Tibial nerve (tissue), 4 donors: ENCODE measurements at regions not wholly inside any gene's neighbourhood (a gene's known extent, or its start where the extent isn't known, plus 50 kb on each side); places are given as distances from the start of the nearest gene placed in this dataset.

Experiments used
- DNase-seq, 2 donors: peaks; one replicate each; pipeline ENCODE4 v3.0.0-alpha.2; 2019; ENCODE audit warnings: low spot score in 2 of 2
- H3K27ac ChIP-seq, 4 donors: fragments of 200-600 bp; sonication (generic) in 3 of 4; one replicate each; pipeline ENCODE4 v1.5.1; 2017 to 2019; ENCODE audit warnings: mild to moderate bottlenecking in 1 of 4
- H3K27me3 ChIP-seq, 2 donors: fragments of 200-600 bp; sonication (generic) in 1 of 2; one replicate each; pipeline versions ENCODE4 v1.5.1 to v1.6.0; 2017 to 2019
- H3K36me3 ChIP-seq, 3 donors: fragments of 200-600 bp; sonication (generic); one replicate each; pipeline ENCODE4 v1.5.1; 2018 to 2019
- H3K4me1 ChIP-seq, 4 donors: fragments of 200-600 bp; sonication (generic) in 3 of 4; one replicate each; pipeline ENCODE4 v1.5.1; 2017 to 2019
- H3K4me3 ChIP-seq, 4 donors: fragments of 200-600 bp; sonication (generic) in 3 of 4; one replicate each; pipeline ENCODE4 v1.5.1; 2017 to 2019; ENCODE audit warnings: mild to moderate bottlenecking in 1 of 4, moderate library complexity in 1 of 4
- H3K9me3 ChIP-seq, 4 donors: fragments of 200-600 bp; sonication (generic) in 3 of 4; one replicate each; pipeline ENCODE4 v1.5.1; 2017 to 2019
- EP300 ChIP-seq, 2 donors: sonication (generic); formaldehyde crosslinking; IDR thresholded peaks; one replicate each; pipeline ENCODE4 v1.6.1; 2017; ENCODE audit warnings: antibody characterized with exemption in 2 of 2, mild to moderate bottlenecking in 1 of 2
- POLR2A ChIP-seq, 2 donors: fragments of 450-650 bp; IDR thresholded peaks; one replicate each; pipeline ENCODE4 v1.6.1; 2017; ENCODE audit warnings: antibody characterized with exemption in 2 of 2, mild to moderate bottlenecking in 2 of 2, moderate library complexity in 2 of 2
- WGBS, 2 donors: methylation state at CpG; one replicate each; pipeline ENCODE4 v1.1.5; 2018; 5-methylcytosine and 5-hydroxymethylcytosine counted together
- TF ChIP-seq, protein P1 (sequence below), 5 experiments: fragments of 200-600 bp in 3 of 5; fragments of 450-650 bp in 2 of 5; sonication (generic) in 3 of 5; IDR thresholded peaks; one replicate each; pipeline ENCODE4 v1.5.1; 2016 to 2019; ENCODE audit warnings: antibody characterized with exemption in 5 of 5, mild to moderate bottlenecking in 3 of 5, moderate library complexity in 2 of 5

DNA sequence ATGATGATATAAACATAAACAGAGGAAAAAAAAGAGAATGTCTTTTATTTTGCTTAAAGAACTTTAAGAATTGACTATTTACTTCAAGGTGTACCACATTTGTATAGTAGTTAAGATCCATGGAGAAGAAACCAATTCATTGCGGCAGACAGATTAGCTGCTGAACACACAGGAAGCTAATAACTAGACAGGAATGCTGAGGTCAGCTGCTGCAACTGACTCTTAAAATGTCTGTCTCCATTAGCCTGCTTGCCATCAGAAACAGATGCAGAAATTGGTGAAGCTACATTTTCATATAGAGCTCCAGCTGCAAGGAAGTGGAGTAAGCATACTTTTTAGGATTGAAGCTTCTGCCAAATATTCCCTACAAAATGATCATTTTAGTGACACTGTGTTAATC is 939.5 kb downstream of the EPHA7 start:
- TF ChIP-seq POLR2A (IDR thresholded peaks at IDR 0.05) (no peak), EP300 (IDR thresholded peaks at IDR 0.05) (no peak)
- TF ChIP-seq, protein P1, sequence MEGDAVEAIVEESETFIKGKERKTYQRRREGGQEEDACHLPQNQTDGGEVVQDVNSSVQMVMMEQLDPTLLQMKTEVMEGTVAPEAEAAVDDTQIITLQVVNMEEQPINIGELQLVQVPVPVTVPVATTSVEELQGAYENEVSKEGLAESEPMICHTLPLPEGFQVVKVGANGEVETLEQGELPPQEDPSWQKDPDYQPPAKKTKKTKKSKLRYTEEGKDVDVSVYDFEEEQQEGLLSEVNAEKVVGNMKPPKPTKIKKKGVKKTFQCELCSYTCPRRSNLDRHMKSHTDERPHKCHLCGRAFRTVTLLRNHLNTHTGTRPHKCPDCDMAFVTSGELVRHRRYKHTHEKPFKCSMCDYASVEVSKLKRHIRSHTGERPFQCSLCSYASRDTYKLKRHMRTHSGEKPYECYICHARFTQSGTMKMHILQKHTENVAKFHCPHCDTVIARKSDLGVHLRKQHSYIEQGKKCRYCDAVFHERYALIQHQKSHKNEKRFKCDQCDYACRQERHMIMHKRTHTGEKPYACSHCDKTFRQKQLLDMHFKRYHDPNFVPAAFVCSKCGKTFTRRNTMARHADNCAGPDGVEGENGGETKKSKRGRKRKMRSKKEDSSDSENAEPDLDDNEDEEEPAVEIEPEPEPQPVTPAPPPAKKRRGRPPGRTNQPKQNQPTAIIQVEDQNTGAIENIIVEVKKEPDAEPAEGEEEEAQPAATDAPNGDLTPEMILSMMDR (IDR thresholded peaks at IDR 0.05) = no peak

DNA sequence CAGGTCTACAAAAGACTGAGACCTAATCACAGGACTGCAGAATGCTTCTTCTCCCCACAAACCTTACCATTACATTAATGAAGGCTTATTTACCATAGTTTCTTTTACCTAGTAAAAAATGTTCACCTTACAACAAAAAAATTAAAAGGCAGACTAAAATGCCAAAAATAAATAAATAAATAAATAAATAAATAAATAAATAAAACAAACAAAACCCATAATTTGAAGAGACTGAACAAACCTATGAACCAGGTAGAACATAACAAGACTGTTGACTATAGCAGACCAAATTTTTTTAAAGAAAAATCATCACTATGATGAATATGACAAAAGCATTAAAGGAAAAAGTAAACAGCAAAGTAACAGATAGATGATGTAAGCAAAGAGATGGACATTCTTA is 946.3 kb downstream of the EPHA7 start:
- H3K4me3 ChIP-seq = no peak overlapping the region
- DNase-seq = no peak
- no peak overlapping the region for H3K27ac ChIP-seq
- no peaks in the 10 kb centered on the region for H3K9me3 ChIP-seq
- TF ChIP-seq POLR2A (IDR thresholded peaks at IDR 0.05) = no peak
- no peak for TF ChIP-seq EP300 (IDR thresholded peaks at IDR 0.05)
- TF ChIP-seq, protein P1 (IDR thresholded peaks at IDR 0.05) = no peak
- H3K36me3 ChIP-seq = no peaks in the 10 kb centered on the region
- no peaks in the 10 kb centered on the region for H3K27me3 ChIP-seq
- no peaks in the 10 kb centered on the region for H3K4me1 ChIP-seq

More for the DNA sequence above, 939.5 kb downstream of the EPHA7 start:
- Histone ChIP-seq H3K4me3 (no peak overlapping the region), H3K4me1 (no peaks in the 10 kb centered on the region), H3K27me3 (no peaks in the 10 kb centered on the region), H3K36me3 (no peaks in the 10 kb centered on the region), H3K27ac (no peak overlapping the region), H3K9me3 (peaks cover 0 to 4% (median 0%) of the 10 kb centered on the region in 4 donors)
- DNase-seq = no peak
- WGBS, 2 donors = 20 to 31% methylated on average over 1 of the region's 1 CpG

DNA sequence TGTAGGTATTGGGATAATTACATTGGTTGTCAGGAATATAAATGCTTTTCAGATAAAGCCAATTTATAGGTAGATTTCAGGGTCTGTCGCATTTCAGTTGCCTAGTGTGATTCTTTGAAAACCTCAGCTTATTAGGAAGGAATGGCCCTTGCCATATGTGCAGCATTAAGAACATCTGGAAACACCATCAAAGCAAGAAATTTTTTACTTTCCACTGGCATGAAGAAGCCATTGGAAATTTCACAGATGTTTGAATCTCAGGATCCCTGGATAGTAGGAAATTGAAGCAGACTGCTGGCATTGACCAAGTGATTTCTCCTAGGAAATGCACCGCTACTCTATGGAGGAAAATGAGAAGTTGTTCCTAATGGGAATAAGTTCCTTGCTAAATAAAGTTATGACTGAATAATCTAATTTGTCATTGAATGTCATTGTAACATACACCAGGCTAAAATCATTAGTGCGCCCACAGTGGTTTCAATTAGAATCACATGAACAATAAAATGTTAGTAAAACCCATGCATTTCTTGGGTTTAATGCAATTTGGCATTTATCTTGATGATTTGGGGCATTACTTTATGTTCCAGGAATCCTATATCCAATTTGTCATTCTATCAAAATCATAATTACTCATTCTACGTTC is 950.1 kb downstream of the EPHA7 start:
- DNase-seq = no peak
- no peaks in the 10 kb centered on the region for H3K27me3 ChIP-seq
- H3K4me1 ChIP-seq = no peaks in the 10 kb centered on the region
- peaks cover 0 to 19% (median 0%) of the 10 kb centered on the region in 4 donors for H3K9me3 ChIP-seq
- no peak overlapping the region for H3K27ac ChIP-seq
- no peaks in the 10 kb centered on the region for H3K36me3 ChIP-seq
- 80% methylated on average over 4 of the region's 4 CpGs for WGBS, 2 donors
- TF ChIP-seq, protein P1 (IDR thresholded peaks at IDR 0.05) = no peak
- no peak for TF ChIP-seq POLR2A (IDR thresholded peaks at IDR 0.05)
- no peak for TF ChIP-seq EP300 (IDR thresholded peaks at IDR 0.05)
- no peak overlapping the region for H3K4me3 ChIP-seq

DNA sequence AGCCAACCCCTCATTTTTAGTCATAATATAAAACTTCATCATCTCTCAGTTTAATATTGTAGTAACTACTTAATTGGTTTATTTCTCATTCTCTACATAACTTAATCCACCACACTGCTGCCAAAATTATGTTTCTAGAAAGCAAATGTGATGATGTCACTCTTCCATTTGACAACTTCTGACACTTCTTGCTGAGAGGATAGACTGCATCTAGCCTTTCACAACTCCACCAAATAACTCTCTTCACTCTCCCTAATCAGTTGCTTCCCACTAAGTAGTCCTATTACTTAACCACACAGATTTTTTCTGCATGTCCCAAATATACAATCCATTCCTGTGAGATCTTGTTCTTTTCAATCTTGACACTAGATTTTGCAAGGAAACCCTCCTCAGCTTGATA is 951.3 kb downstream of the EPHA7 start:
- TF ChIP-seq POLR2A (IDR thresholded peaks at IDR 0.05) (no peak), EP300 (IDR thresholded peaks at IDR 0.05) (no peak)
- TF ChIP-seq, protein P1 (IDR thresholded peaks at IDR 0.05) = no peak
- Histone ChIP-seq H3K27me3 (no peaks in the 10 kb centered on the region), H3K36me3 (no peaks in the 10 kb centered on the region), H3K4me1 (no peaks in the 10 kb centered on the region), H3K4me3 (no peak overlapping the region), H3K9me3 (peaks cover 0 to 19% (median 0%) of the 10 kb centered on the region in 4 donors), H3K27ac (no peak overlapping the region)
- no peak for DNase-seq

DNA sequence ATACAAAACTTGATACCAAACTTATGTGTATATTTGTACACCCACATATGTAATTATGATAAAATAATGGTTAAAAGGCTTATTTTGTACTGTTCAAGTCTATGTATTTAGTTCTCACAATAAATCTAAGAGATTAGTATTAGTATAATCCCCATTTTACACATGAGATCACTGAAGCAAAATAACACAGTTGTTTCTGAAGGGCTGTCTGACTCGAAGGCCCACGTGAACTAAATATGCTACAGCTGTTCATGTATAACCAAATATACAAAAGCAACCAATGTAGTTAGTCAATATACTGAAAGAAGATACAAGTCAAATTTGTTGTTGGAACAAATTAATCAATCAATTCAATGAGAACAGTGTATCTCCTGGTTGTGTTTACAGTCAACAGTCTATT is 959.2 kb downstream of the EPHA7 start:
- TF ChIP-seq POLR2A (IDR thresholded peaks at IDR 0.05) = no peak
- Histone ChIP-seq H3K27ac (no peak overlapping the region), H3K9me3 (peaks cover 0 to 4% (median 0%) of the 10 kb centered on the region in 4 donors), H3K27me3 (no peaks in the 10 kb centered on the region), H3K4me1 (no peaks in the 10 kb centered on the region), H3K36me3 (no peaks in the 10 kb centered on the region), H3K4me3 (no peak overlapping the region)
- DNase-seq = no peak
- 79 to 82% methylated on average over 2 of the region's 2 CpGs for WGBS, 2 donors

DNA sequence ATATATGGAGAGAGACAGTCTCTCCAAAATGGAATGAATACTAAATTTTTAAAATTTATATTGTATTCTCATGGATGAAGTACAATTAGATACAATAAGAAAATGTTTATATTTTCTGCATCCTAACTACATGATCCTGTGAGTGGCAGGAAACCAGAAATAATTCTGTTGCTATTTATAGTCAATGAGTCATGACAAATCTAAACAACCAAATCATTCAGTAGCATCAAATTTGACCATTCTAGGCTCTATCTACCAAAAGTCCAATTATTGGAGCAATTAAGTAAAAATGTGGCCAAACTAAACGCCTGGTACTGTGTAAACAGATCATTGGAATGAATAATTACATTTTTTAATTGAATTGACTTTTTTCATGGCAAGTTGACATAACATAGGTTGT is 959.8 kb downstream of the EPHA7 start:
- Histone ChIP-seq H3K4me1 (no peaks in the 10 kb centered on the region), H3K27me3 (no peaks in the 10 kb centered on the region), H3K27ac (no peak overlapping the region), H3K9me3 (peaks cover 0 to 2% (median 0%) of the 10 kb centered on the region in 4 donors), H3K36me3 (no peaks in the 10 kb centered on the region), H3K4me3 (no peak overlapping the region)
- WGBS, 2 donors = 0 to 18% methylated on average over 1 of the region's 1 CpG
- no peak for TF ChIP-seq EP300 (IDR thresholded peaks at IDR 0.05)
- TF ChIP-seq, protein P1 (IDR thresholded peaks at IDR 0.05) = no peak
- TF ChIP-seq POLR2A (IDR thresholded peaks at IDR 0.05) = no peak
- DNase-seq = no peak
